Pancreas (tissue), 10 donors: ENCODE measurements at regions not wholly inside any gene's neighbourhood (a gene's known extent, or its start where the extent isn't known, plus 50 kb on each side); places are given as distances from the start of the nearest gene placed in this dataset.

Experiments used
- ATAC-seq, 4 donors: fragments of 200-7000 bp; cut with Tn5 transposase; one replicate each; pipeline versions ENCODE4 v1.8.0 to v1.9.1; 2020; ENCODE audit warnings: mild to moderate bottlenecking in 4 of 4, moderate library complexity in 4 of 4
- DNase-seq, 6 donors: peaks; one replicate each; pipeline ENCODE4 v3.0.0-alpha.2; 2020
- FAIRE-seq: peaks from 2 replicates; lab custom pipeline; 2012; peaks lifted over from hg19 to GRCh38; lab: Jason Lieb, UNC
- H3K27ac ChIP-seq, 4 donors: fragments of 200-600 bp; sonication (generic); 1 replicate in 3 of 4; 2 replicates in 1 of 4; pipeline versions ENCODE4 v1.5.0 to v1.8.0; 2020
- H3K27me3 ChIP-seq, 4 donors: fragments of 200-600 bp; one replicate each; pipeline ENCODE4 v1.8.0; 2021
- H3K36me3 ChIP-seq, 3 donors: fragments of 200-600 bp; sonication (generic) in 1 of 3; one replicate each; pipeline versions ENCODE4 v1.5.0 to v1.8.0; 2020 to 2021
- H3K4me1 ChIP-seq, 3 donors: fragments of 200-600 bp; one replicate each; pipeline ENCODE4 v1.8.0; 2021
- H3K4me3 ChIP-seq, 4 donors: fragments of 200-600 bp; sonication (generic) in 2 of 4; one replicate each; pipeline versions ENCODE4 v1.5.0 to v1.8.0; 2020 to 2021
- H3K9me3 ChIP-seq, 4 donors: fragments of 200-600 bp; one replicate each; pipeline ENCODE4 v1.8.0; 2021
- CTCF ChIP-seq, 4 donors: fragments of 200-600 bp; sonication (generic) in 3 of 4; IDR thresholded peaks; one replicate each; pipeline versions ENCODE4 v1.5.0 to v1.8.0; 2021; ENCODE audit warnings: antibody characterized with exemption in 4 of 4
- WGBS, 2 donors: extraction: QIAGEN DNeasy Blood & Tissue Kit; methylation state at CpG; one replicate each; pipeline ENCODE4 v1.1.7; 2013; 5-methylcytosine and 5-hydroxymethylcytosine counted together
- intact Hi-C, 3 donors: fragments of 100-400 bp; cut with DNase I; formaldehyde crosslinking; loops; one replicate each; pipeline versions ENCODE4 v1.11.1 to v1.14.2; 2022
- donor health status: healthy with polysubstance abuse.
- donor health status: DM: no; HTN: no; CAD: no; lungs with moderate emphysema.
- donor health status: DM: no; HTN: no; CAD: no.
- donor health status: control.
- donor health status: control.
- donor health status: Bipolar disorder and iron deficiency.
- donor health status: DM: yes; HTN: yes; CAD: no.
- donor health status: DM: no; HTN: no; CAD: no.
- donor health status: DM: no; HTN: no; CAD: no.
- donor health status: DM: yes; HTN: yes; CAD: no.

DNA sequence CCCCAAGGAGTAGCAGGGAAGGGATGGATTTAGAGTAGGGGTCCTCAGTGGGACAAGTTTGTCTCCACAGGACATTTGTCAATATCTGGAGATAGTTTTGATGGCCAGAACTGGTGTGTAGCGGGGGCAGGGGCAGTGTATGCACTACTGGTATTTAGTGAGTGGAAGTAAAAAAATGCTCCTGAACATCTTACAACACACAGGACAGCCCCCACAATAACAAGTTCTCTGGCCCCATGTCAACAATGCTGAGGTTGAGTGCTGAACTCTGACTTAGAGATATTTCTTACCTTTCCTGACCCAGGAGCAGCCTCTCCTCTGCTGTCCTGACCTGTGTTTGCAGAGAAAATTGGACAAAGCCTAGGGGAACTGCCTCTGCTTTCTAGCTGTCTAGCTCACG, 365.8 kb downstream of the HAPSTR1 start:
- Histone ChIP-seq H3K4me1 (no peaks in the 10 kb centered on the region), H3K27me3 (no peaks in the 10 kb centered on the region), H3K9me3 (no peaks in the 10 kb centered on the region), H3K27ac (no peak overlapping the region), H3K36me3 (no peaks in the 10 kb centered on the region), H3K4me3 (no peak overlapping the region)
- DNase-seq (no peak), ATAC-seq (no peak), FAIRE-seq (no peak)
- intact Hi-C loops: no loop called here
- no peak for TF ChIP-seq CTCF (IDR thresholded peaks at IDR 0.05)
- 88 to 93% methylated on average over 2 of the region's 2 CpGs for WGBS, 2 donors

DNA sequence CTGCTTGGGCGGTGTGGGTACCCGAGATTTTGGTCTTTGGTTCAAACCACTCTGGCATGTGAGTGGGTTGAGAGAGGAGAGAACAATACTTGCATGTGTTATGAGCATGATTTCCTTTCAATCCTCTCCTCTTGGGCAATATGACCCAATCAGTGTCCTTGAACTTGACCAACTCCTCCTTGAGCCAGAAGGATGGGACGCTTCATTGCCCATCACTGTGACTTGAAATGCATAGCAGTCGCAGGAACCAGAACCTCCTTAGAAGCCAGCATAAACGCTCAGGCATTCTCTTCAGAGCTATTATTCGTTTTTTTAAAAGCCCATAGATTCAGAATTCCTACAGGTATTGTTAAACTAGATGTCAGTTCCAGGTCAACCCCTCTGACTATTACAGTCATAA, 367.4 kb downstream of the HAPSTR1 start:
- no peak overlapping the region for H3K4me3 ChIP-seq
- no peaks in the 10 kb centered on the region for H3K27me3 ChIP-seq
- ATAC-seq (no peak), DNase-seq (no peak), FAIRE-seq (no peak)
- intact Hi-C loops: no loop called here
- 76 to 81% methylated on average over 6 of the region's 6 CpGs for WGBS, 2 donors
- no peaks in the 10 kb centered on the region for H3K4me1 ChIP-seq
- no peak for TF ChIP-seq CTCF (IDR thresholded peaks at IDR 0.05)
- no peak overlapping the region for H3K27ac ChIP-seq
- H3K36me3 ChIP-seq: no peaks in the 10 kb centered on the region
- no peaks in the 10 kb centered on the region for H3K9me3 ChIP-seq

DNA sequence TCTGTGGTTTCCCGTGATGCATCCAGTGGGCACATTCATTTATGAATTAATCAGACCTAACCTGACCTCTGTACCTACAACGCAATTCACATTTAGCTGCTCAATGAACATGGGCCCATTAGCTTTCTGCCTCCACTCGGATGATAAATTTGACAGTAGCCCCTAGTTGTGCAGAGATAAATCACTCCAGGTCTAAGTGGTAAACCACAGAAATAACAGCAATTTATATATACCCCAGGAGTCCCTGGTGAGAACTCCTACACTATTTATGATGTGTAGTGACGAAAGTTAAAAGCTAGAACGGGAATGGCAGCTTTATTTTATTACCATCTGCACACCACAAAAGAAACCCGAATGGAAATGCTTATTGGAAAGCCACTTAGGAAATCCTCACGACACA, 371.5 kb downstream of the HAPSTR1 start:
- Histone ChIP-seq H3K4me3 (no peak overlapping the region), H3K27ac (no peak overlapping the region), H3K4me1 (no peaks in the 10 kb centered on the region), H3K36me3 (no peaks in the 10 kb centered on the region), H3K27me3 (no peaks in the 10 kb centered on the region), H3K9me3 (no peaks in the 10 kb centered on the region)
- DNase-seq (no peak), ATAC-seq (no peak), FAIRE-seq (no peak)
- intact Hi-C loops: no loop called here
- TF ChIP-seq CTCF (IDR thresholded peaks at IDR 0.05): no peak
- 62% methylated on average over 7 of the region's 7 CpGs for WGBS, 2 donors

DNA sequence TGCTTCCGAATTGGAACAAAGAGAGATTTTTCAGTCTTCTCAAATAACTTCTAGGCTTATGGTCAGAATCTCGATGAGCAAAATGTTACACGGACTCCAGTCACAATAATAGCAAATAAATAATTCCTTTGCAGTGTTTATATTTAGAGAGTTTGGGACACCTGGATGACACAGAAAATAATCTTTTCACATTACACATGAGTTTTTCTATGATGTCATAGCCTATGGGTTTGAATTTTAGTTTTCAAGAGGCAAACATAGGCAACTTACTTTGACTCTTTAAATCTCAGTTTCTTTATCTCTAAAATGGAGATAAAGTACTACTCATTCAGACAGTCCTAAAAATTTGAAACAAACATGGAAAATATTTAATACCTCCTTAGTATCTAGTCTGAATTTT, 372.0 kb downstream of the HAPSTR1 start:
- ATAC-seq (no peak), DNase-seq (no peak), FAIRE-seq (no peak)
- Histone ChIP-seq H3K4me1 (no peaks in the 10 kb centered on the region), H3K9me3 (no peaks in the 10 kb centered on the region), H3K4me3 (no peak overlapping the region), H3K27ac (no peak overlapping the region), H3K36me3 (no peaks in the 10 kb centered on the region), H3K27me3 (no peaks in the 10 kb centered on the region)
- intact Hi-C loops: no loop called here
- 72 to 86% methylated on average over 3 of the region's 3 CpGs for WGBS, 2 donors
- no peak for TF ChIP-seq CTCF (IDR thresholded peaks at IDR 0.05)

DNA sequence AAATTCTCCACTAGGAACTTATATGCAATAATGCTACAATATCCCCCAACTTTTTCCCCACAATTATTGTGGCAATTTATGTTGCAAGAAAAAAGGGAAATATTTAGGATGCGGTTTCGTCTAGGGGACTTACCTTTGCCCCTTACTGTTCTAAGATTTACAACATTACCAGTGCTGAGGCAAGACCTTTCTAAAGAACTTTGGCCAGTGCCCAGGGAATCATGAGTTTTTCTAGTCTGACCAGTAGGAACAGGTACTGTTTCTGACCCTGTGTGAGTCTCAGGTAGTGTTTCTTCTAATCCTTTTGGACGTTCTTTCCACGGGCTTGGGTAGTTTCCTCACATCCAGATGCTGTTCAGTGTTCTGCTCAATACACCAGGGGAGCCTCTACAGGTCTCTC, 373.7 kb downstream of the HAPSTR1 start:
- no peak overlapping the region for H3K27ac ChIP-seq
- no peaks in the 10 kb centered on the region for H3K4me1 ChIP-seq
- 56 to 67% methylated on average over 4 of the region's 4 CpGs for WGBS, 2 donors
- H3K9me3 ChIP-seq: no peaks in the 10 kb centered on the region
- intact Hi-C loops: no loop called here
- TF ChIP-seq CTCF (IDR thresholded peaks at IDR 0.05): no peak
- DNase-seq (no peak), FAIRE-seq (no peak), ATAC-seq (peak in 1 of 4 donors; percentile 42)
- H3K27me3 ChIP-seq: no peaks in the 10 kb centered on the region
- peaks cover 0 to 3% (median 0%) of the 10 kb centered on the region in 3 donors for H3K36me3 ChIP-seq
- no peak overlapping the region for H3K4me3 ChIP-seq
